Posterior vena cava (tissue), 2 donors: ENCODE measurements at regions not wholly inside any gene's neighbourhood (a gene's known extent, or its start where the extent isn't known, plus 50 kb on each side); places are given as distances from the start of the nearest gene placed in this dataset.

Source experiments
- DNase-seq: peaks from one replicate; pipeline ENCODE4 v3.0.0-alpha.2; 2020; ENCODE audit warnings: low spot score
- intact Hi-C, 2 donors: fragments of 100-400 bp; cut with DNase I; formaldehyde crosslinking; loops; one replicate each; pipeline versions ENCODE4 v1.14.1 to v1.14.2; 2022 to 2023
- donor health status: DM: yes; HTN: yes; CAD: no.
- donor health status: DM: yes; HTN: yes; CAD: no.

- intact Hi-C loops: no loop called here
Measured at GRCh38 chr17:13909901-13910519, 159.3 kb upstream of the COX10 start.

DNA sequence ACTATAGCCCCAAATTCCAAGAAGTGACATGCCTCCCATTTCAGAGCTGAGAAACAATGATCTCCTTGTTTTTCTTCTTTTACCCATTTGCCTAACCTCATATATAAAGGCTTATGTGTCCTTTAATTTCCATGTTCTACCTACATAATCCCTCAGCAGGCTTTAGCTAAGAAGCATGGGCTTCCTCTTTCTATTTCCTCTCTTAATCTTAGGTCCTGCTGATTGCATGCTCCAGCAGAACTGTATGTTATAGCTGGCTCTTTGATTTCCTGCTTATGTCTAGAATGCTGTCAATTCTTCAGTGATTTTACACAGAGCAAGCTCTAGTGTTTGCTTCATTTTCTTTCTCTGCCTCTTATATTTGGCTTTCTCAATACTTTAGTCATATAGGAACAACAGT is 151.7 kb upstream of the COX10 start:
- intact Hi-C loops: no loop called here
- no peak for DNase-seq

More at GRCh38 chr17:13909901-13910519, 159.3 kb upstream of the COX10 start:
- no peak for DNase-seq

GRCh38 chr17:13918247-13918646 is 151.1 kb upstream of the COX10 start:
- no peak for DNase-seq
- intact Hi-C loops: no loop called here

DNA sequence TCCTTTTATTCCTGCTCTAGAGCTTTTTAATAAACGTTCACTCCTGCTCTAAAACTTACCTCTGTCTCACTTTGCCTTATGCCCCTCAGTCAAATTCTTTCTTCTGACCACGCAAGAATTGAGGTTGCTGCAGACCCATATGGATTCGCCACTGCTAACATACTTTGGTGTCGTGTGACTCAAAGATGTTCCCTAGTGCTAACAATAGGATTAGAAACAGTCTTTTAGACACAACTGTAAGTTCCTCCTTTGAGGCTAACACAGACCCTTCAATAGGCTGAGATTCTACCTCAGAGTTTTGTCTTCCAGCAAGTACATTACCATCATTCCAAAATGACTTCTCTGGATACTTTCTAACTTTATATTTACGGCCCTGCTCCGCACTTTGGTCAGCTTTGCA is 149.5 kb upstream of the COX10 start:
- intact Hi-C loops: no loop called here
- DNase-seq: no peak

GRCh38 chr17:13920413-13920812 is 148.9 kb upstream of the COX10 start:
- DNase-seq: no peak
- intact Hi-C loops: no loop called here

- DNase-seq: no peak
- intact Hi-C loops: no loop called here
Measured at GRCh38 chr17:13921841-13922776, 147.2 kb upstream of the COX10 start.

DNA sequence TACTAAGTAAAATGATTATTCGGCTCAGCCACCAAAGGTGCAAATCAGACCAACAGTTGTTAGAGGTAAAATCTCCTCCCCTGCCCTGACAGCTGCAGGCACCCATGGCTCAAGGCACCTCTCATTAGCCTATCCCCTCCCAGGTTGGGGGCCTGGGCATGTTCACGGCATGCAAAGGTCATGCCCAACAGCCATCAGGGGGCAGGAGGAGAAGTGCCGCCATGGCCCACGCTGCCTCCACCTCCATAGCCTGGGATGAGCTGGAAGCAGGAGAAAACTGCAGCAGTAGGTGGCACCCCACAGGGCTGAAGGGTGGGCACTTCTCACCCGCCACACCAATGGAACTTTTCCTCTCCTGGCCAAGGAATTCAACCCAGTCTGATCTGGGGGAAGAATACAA is 146.4 kb upstream of the COX10 start:
- DNase-seq: no peak
- intact Hi-C loops: no loop called here

- DNase-seq: no peak
- intact Hi-C loops: no loop called here
Measured at GRCh38 chr17:13925579-13925978, 143.7 kb upstream of the COX10 start.

DNA sequence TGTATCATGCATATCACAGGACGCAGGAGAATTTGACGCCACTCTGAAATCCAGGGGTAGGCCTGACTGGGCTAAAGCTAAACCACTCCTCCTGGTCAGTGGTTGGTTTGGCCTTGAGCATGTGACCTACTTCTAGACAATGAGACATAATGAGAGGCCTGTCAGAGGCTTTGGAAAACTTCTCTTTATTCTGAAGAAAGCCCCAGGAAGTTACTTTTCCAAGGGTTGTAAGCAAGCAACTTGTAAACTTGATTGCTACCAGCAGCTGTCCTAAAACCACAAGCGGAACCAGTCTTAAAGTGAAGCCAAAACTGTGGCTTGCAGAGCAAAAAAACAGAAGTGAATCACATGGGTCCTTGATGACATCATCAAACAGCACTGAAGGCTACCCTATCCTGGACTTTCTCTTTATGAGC is 138.2 kb upstream of the COX10 start:
- intact Hi-C loops: no loop called here
- DNase-seq: no peak

DNA sequence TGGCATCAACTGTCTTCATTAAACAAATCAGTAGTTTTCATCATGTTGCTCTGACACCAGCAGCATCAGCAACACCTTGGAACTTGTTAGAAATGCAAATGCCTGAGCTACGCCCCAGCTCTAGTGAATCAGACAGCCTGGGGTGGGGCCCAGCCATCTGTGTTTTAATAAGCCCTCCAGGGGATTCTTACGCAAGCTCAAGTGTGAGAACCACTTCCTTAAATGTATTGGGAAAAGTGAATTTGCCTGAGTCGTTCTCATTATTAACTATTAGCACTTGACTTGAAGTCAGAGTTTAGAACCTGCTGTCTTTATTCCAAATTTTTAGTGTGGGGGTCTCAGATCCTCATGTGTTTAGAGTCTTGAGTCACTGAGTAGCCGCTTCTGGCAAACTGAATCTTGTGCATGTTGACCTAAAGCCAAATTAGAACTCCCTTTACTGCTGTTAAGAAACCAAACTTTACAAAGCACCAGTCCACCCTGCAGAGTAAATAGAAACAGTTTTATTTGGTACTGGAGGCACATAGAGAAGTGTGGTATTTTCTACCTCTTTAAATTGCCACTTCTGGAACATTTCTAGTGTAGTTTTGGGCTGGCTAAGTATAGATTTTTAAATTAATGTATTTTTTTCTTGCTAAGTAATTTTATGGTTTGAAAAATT is 137.4 kb upstream of the COX10 start:
- intact Hi-C loops: no loop called here
- DNase-seq: peak; percentile 87

DNA sequence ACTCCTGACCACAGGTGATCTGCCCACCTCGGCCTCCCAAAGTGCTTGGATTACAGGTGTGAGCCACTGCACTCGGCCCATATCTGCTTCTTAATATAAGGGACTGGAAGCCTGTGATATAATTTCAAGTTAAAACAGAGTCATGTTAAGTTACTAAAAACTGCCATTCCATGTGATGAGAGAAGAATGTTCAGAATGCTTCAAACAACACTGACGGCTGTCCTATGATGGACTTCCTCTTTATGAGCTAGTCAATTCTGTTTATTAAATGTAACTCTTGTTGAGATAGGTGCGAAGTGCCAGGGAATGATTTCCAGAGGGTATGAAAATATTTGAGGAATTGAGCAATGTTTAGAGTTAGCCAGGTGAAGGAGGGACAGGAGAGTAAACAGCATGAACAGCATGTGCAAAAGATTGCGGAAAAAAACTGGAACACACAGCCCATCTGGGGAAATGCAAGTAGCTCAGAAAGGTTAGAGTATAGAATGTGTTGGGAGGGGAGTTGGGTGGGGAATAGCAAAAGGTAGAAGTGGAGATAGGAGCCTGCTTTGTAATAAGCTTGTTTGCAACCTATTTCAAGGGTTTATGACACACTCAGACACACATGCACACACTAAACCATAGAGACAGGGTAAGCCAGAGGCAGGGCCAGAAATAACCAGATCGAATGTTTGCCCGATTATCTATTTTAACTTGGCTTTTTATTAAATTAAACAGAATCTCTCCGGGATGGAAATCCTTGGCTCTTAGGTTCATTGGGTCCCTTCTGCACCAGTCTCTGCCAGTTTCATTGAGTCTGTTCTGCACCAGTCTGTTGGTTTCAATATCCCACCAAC is 135.6 kb upstream of the COX10 start:
- no peak for DNase-seq
- intact Hi-C loops: no loop called here

DNA sequence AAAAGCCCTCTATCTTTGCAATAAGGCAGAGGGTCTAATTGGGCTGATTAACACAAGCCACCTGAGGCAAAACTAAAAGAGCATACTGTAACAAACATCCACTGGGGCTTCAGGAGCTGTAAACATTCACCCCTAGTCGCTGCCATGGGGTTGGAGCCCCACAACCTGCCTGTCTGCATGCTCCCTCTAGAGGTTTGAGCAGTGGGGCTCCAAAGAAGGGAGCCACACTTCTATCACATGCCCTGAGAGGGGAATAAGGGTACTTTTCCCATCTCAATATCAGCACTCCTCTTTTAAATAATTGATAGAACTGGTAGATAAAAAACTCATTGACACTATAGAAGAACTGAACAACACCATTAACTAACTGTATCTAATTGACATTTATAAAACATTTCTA is 130.1 kb upstream of the COX10 start:
- no peak for DNase-seq
- intact Hi-C loops: no loop called here

DNA sequence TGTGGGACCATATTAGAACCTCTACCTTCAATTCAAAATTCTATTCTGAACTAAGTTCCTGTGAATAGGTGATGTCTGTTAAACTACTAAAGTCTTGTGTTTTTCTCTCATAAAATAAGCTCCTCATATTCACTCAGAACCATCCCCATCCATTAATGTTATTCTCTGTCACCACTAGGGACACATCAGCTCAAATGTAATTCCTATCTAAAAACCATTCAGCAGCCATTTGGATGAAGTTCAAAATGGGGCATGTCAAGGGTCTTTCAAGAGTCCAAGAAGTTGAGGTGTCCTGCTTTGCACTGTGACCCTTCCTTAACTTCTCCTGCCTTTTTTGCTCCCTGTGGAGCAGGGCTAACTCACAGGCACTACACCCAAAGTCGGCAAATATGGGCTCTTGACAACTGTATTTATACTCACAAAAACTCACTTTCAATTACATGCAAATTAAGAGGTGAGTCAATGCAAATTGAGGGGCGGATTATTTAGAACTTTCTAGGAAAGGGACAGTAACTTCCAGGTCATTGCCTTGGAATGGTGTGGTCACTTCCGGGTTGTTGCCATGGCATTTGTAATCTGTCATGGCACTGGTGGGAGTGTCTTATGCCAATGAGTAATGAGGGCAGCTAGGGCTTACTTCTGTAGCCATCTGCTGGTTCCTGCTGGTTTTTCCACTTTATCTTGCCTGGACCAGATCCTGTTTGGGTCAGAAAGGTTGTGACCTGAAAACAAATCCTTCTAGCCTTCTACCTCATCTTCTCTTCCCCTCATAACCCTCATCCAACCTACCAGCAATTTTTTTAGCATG is 128.2 kb upstream of the COX10 start:
- intact Hi-C loops: no loop called here

GRCh38 chr17:13941781-13942180 is 127.5 kb upstream of the COX10 start:
- DNase-seq: no peak
- intact Hi-C loops: no loop called here

More for the DNA sequence above, 128.2 kb upstream of the COX10 start:
- DNase-seq: no peak

- no peak for DNase-seq
- intact Hi-C loops: no loop called here
Measured at GRCh38 chr17:13943909-13944308, 125.4 kb upstream of the COX10 start.

GRCh38 chr17:13947499-13947898 is 121.8 kb upstream of the COX10 start:
- no peak for DNase-seq
- intact Hi-C loops: no loop called here

DNA sequence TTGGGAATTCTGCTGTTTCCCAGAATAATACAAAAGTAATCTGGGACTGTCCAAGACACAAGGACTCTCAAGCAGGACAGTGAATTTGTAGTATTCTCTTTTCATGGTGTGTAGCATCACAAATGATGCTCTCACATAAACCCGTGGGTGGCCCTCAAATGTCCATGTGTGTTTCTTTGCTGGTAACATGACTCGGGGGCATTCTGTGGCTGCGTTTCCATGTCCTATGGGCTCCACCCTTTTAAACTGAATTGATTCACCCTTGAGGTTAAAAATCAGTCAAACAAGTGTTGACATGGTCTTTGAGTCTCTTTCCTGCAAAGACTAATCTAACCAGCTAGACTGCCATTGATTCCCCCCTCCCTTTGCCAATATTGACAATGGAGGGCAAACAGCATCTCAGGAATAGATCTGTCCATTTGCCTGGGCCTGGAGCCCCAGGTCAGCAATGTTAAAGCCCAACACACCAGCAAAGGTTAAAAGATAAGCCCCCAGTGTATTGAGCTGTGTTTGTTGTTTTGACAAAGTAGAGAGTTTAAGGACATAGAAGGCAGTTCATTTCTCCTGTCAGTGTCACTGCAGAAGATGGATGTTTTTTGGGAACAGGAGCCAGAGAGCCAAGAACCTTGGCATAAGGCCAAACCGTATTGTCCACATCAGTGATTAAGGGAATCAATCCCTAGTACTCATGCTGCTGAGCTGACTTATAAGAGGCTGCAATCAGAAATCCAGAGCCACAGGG is 117.1 kb upstream of the COX10 start:
- DNase-seq: no peak
- intact Hi-C loops: no loop called here

DNA sequence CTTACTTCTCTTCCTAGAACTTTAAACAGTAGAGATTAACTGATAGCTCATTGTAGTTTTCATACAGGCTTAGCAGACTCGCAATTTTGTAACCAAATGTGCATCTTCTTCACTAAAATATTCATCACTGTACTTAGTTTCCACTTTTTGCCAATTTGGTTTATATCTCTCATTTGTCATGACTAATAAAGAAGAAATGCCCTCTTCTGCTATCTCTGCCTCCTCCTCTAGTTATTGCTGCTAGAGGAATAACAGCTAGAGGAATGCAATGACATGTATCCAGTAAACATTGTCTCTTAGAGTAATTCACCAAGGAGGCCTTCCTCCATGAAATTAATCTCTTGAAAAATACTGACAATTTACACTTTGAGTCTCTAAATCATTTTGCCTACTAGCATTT is 115.5 kb upstream of the COX10 start:
- intact Hi-C loops: no loop called here
- no peak for DNase-seq
